ENCODE measurements at regions not wholly inside any gene's neighbourhood (a gene's known extent, or its start where the extent isn't known, plus 50 kb on each side); places are given as distances from the start of the nearest gene placed in this dataset.

DNA sequence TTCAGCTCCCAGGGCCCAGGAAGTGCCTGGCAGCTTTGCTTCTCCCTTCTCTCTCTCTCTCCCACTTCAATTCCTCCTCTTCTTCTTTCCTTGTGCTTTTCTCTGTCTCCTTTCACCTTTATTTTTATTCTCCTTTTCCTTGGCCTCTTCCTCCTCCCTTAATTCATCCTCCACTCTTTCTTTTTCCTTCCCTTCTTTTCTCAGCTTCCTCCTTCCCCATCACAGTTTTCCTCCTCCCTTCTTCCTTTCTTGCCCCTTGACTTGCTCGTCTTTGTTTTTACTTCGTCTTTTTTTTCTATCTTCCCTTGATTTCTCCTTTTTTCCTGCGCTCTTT is 99.4 kb upstream of the LHX1 start:
- Histone ChIP-seq H4K20me1 (ENCODE audit: insufficient read depth, low read length) (no peaks in the 10 kb centered on the region), H3K27ac (ENCODE audit: low read depth, low read length) (no peak overlapping the region), H3K9ac (ENCODE audit: low read length) (no peak overlapping the region), H3K79me2 (ENCODE audit: insufficient read depth, low read length) (no peaks in the 10 kb centered on the region), H3K4me1 (ENCODE audit: insufficient read depth, low read length) (no peaks in the 10 kb centered on the region), H3K9me3 (ENCODE audit: insufficient read depth, low read depth, low read length) (no peaks in the 10 kb centered on the region), H2AFZ (ENCODE audit: low read depth, low read length) (no peak overlapping the region), H3K27me3 (ENCODE audit: insufficient read depth, low read length) (no peaks in the 10 kb centered on the region), H3K4me2 (ENCODE audit: low read length) (no peak overlapping the region), H3K36me3 (ENCODE audit: insufficient read depth, low read length) (no peaks in the 10 kb centered on the region), H3K4me3 (ENCODE audit: insufficient read depth, low read depth, low read length) (no peak overlapping the region)
- no peak for TF ChIP-seq EZH2 (IDR thresholded peaks at IDR 0.05; ENCODE audit: insufficient read depth, low read length)
- no peak for TF ChIP-seq CTCF (IDR thresholded peaks at IDR 0.05; ENCODE audit: insufficient read depth, low read depth, low read length)
- no peak for FAIRE-seq
- no peak for DNase-seq (ENCODE audit: low read depth)
- no peaks in the 10 kb centered on the region for H3K36me3 Mint-ChIP-seq (ENCODE audit: low read depth, unreplicated experiment)
- no peak overlapping the region for H3K27ac Mint-ChIP-seq (ENCODE audit: unreplicated experiment)
- peaks cover 37% of the 10 kb centered on the region for H3K27me3 Mint-ChIP-seq (ENCODE audit: low read depth, unreplicated experiment)
- peaks cover 6% of the 10 kb centered on the region for H3K9me3 Mint-ChIP-seq (ENCODE audit: unreplicated experiment)
- H3K4me1 Mint-ChIP-seq (ENCODE audit: low read depth, unreplicated experiment) = no peaks in the 10 kb centered on the region
- no peak overlapping the region for H3K4me3 Mint-ChIP-seq (ENCODE audit: unreplicated experiment)

GRCh38 chr17:36839256-36839655 is 98.0 kb upstream of the LHX1 start:
- Mint-ChIP-seq H3K27ac (ENCODE audit: unreplicated experiment) (no peak overlapping the region), H3K4me1 (ENCODE audit: low read depth, unreplicated experiment) (no peaks in the 10 kb centered on the region), H3K27me3 (ENCODE audit: low read depth, unreplicated experiment) (peaks cover 43% of the 10 kb centered on the region), H3K36me3 (ENCODE audit: low read depth, unreplicated experiment) (no peaks in the 10 kb centered on the region), H3K4me3 (ENCODE audit: unreplicated experiment) (no peak overlapping the region), H3K9me3 (ENCODE audit: unreplicated experiment) (peaks cover 6% of the 10 kb centered on the region)
- FAIRE-seq = no peak
- H3K4me2 ChIP-seq (ENCODE audit: low read length) = no peak overlapping the region
- H3K9me3 ChIP-seq (ENCODE audit: insufficient read depth, low read depth, low read length) = no peaks in the 10 kb centered on the region
- no peak for TF ChIP-seq CTCF (IDR thresholded peaks at IDR 0.05; ENCODE audit: insufficient read depth, low read depth, low read length)
- TF ChIP-seq EZH2 (IDR thresholded peaks at IDR 0.05; ENCODE audit: insufficient read depth, low read length) = no peak
- H4K20me1 ChIP-seq (ENCODE audit: insufficient read depth, low read length) = no peaks in the 10 kb centered on the region
- no peaks in the 10 kb centered on the region for H3K36me3 ChIP-seq (ENCODE audit: insufficient read depth, low read length)
- no peaks in the 10 kb centered on the region for H3K4me1 ChIP-seq (ENCODE audit: insufficient read depth, low read length)
- no peak overlapping the region for H2AFZ ChIP-seq (ENCODE audit: low read depth, low read length)
- no peak overlapping the region for H3K27ac ChIP-seq (ENCODE audit: low read depth, low read length)
- no peak overlapping the region for H3K9ac ChIP-seq (ENCODE audit: low read length)
- DNase-seq (ENCODE audit: low read depth) = no peak
- no peak overlapping the region for H3K4me3 ChIP-seq (ENCODE audit: insufficient read depth, low read depth, low read length)
- no peaks in the 10 kb centered on the region for H3K27me3 ChIP-seq (ENCODE audit: insufficient read depth, low read length)
- H3K79me2 ChIP-seq (ENCODE audit: insufficient read depth, low read length) = no peaks in the 10 kb centered on the region

DNA sequence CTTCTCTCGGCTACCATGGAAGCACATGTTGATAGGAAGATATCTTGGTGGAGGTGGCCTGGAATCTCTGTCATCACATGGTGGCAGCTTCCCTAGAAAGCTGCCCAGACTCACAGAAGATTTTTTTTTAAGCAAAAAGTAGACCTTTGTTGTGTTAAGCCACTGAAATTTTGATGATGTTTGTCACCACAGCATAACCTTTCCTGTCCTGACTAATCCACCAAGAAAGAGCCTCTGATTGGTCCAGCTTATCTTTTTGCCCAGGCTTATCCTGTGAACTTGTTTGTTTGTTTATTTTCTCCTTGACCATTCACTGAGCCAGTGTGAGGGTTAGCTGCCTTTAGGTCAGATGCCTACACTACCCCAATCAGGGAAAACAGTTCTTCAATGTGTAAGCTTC is 96.5 kb upstream of the LHX1 start:
- Mint-ChIP-seq H3K27ac (ENCODE audit: unreplicated experiment) (no peak overlapping the region), H3K4me3 (ENCODE audit: unreplicated experiment) (no peak overlapping the region), H3K4me1 (ENCODE audit: low read depth, unreplicated experiment) (peaks cover 2% of the 10 kb centered on the region), H3K36me3 (ENCODE audit: low read depth, unreplicated experiment) (no peaks in the 10 kb centered on the region), H3K27me3 (ENCODE audit: low read depth, unreplicated experiment) (peaks cover 56% of the 10 kb centered on the region), H3K9me3 (ENCODE audit: unreplicated experiment) (peaks cover 6% of the 10 kb centered on the region)
- Histone ChIP-seq H3K9me3 (ENCODE audit: insufficient read depth, low read depth, low read length) (no peaks in the 10 kb centered on the region), H3K4me1 (ENCODE audit: insufficient read depth, low read length) (no peaks in the 10 kb centered on the region), H3K9ac (ENCODE audit: low read length) (no peak overlapping the region), H4K20me1 (ENCODE audit: insufficient read depth, low read length) (no peaks in the 10 kb centered on the region), H3K27me3 (ENCODE audit: insufficient read depth, low read length) (no peaks in the 10 kb centered on the region), H3K79me2 (ENCODE audit: insufficient read depth, low read length) (no peaks in the 10 kb centered on the region), H3K36me3 (ENCODE audit: insufficient read depth, low read length) (no peaks in the 10 kb centered on the region), H2AFZ (ENCODE audit: low read depth, low read length) (no peak overlapping the region), H3K27ac (ENCODE audit: low read depth, low read length) (no peak overlapping the region), H3K4me2 (ENCODE audit: low read length) (no peak overlapping the region), H3K4me3 (ENCODE audit: insufficient read depth, low read depth, low read length) (no peak overlapping the region)
- TF ChIP-seq CTCF (IDR thresholded peaks at IDR 0.05; ENCODE audit: insufficient read depth, low read depth, low read length) = no peak
- TF ChIP-seq EZH2 (IDR thresholded peaks at IDR 0.05; ENCODE audit: insufficient read depth, low read length) = no peak
- DNase-seq (ENCODE audit: low read depth) = no peak
- FAIRE-seq = no peak
